SK-MEL-5 (cell line): ENCODE measurements at regions not wholly inside any gene's neighbourhood (a gene's known extent, or its start where the extent isn't known, plus 50 kb on each side); places are given as distances from the start of the nearest gene placed in this dataset.
"Not testable (repeated sequence)": the region's sequence is repeated elsewhere in the genome, so short reads cannot be mapped to it uniquely, and the experiment has no call there.

Experiments
- DNase-seq: peaks from one replicate; pipeline ENCODE4 v3.0.0-alpha.2; 2016; ENCODE audit warnings: low read depth, low spot score
- in situ Hi-C: cut with HindIII; loops from 2 replicates; pipeline ENCODE4 v1.10.0; 2016; ENCODE audit warnings: low sequenced_read_pairs, high pct_unique_total_duplicates, low pct_unique_long_range_greater_than_20kb

GRCh38 chr2:111275047-111275853 is 154.5 kb downstream of the BCL2L11 start:
- DNase-seq, in situ Hi-C loops: not testable (repeated sequence)

DNA sequence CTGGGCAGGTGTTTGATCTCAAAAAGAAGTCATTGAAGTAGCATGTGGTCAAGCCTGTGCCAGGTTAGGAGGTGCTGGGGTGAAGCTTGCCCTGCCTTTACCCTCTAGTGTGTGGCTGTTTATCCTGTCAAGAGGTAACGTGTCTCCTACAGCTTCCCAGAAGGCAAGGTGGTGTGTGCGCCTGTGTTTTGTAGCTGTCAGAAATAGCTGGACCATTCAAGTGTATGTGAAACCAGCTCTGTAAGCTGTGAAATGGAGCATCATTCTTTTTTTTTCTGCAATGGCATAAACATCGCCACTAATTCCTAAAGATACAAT is 155.1 kb downstream of the BCL2L11 start:
- DNase-seq, in situ Hi-C loops: not testable (repeated sequence)

GRCh38 chr2:111278133-111278532 is 157.4 kb downstream of the BCL2L11 start:
- DNase-seq, in situ Hi-C loops: not testable (repeated sequence)

- DNase-seq, in situ Hi-C loops: not testable (repeated sequence)
Observed at GRCh38 chr2:111280709-111281286, 160.1 kb downstream of the BCL2L11 start.

DNA sequence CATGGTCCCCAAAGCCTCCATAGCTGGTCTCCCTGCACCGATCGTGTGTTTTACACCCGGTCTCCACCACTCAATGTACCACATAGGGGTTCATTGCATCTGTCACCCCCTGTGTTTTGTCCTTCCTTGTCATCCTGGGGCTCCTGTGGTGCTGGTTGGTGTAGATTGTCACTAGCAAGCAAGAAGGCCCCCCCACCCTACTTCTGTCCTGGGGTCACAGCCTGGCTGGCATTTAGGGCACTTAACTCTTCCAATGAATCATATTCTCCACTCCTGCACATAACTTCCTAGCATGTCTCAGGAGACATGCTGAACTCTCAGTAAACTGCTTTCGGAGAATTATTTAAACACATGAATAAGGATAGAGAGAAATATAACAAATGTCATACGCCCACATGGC is 161.4 kb downstream of the BCL2L11 start:
- in situ Hi-C loops, DNase-seq: not testable (repeated sequence)

- in situ Hi-C loops, DNase-seq: not testable (repeated sequence)
Observed at GRCh38 chr2:111287646-111288568, 167.2 kb downstream of the BCL2L11 start.

DNA sequence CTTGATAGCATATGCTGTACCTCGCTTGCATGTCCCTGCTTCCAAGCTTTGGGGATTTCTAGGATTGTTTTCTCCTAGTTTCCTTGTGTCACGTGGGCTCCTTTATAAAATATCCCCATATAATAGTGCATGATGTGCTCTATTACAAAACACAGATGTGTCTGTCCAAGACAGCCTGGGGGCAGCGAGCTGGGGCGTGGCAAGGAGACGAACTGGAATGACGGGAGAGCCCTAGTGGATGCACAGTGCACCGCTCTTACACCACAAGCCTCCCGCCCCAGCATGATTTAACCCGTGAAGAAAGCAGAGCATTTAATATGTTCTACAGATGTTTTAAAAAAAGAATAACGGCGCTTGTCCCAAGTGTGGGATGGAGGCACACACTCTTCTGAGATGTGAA is 169.7 kb downstream of the BCL2L11 start:
- DNase-seq: peak; percentile 18
- in situ Hi-C loops: not testable (repeated sequence)

DNA sequence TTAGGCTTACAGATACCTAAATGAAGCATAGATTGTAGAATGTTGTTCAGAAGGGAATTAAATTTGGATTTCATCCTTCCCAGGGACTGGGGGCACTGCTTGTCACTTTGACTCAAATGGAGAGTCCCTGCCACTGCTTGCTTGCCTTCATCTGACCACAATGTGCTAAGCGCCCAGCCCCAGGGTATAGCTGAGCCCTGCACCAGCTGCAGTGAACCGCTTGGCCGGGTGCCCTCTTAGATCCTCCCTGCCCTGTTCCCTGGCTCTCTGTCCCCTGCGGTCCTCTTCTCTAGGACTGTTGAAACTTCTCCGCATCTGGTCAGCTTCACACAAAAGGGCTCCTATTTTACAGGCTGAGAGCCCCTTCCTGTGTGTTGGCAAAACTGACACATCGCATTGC is 170.9 kb downstream of the BCL2L11 start:
- in situ Hi-C loops, DNase-seq: not testable (repeated sequence)

DNA sequence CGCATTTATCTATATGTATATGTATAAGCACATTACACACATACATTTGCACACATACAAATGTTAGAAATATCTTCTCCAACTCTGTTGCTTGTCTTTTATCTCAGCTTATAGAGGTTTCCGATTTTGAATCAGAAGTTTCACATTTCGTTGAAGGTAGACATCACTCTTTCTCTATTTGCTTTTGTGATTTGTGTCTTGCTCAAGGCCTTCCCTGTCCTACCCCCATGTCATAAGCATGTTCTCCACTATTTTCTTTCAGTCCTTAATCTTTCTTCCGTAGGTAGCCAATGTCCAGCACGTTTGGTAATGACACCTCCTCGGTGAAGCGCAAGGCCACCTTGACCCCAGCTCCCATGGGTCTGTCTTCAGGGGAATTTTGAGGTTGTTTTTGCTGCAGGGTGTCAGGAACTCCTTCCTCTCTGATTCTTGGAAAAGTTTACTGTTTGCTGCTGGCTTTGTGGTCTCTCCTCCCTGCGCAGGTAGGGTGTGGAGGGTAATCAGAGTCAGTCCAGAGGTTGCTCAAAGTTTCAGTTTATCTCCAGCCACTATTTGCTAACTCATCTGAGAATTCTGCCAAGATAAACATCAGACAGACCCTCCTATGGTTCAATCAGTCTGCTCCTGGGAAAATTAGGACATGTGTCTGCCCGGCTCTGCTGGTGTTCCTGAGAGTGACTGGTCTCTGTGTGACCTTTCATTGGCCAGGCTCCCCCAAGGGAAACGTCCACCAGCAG is 171.7 kb downstream of the BCL2L11 start:
- in situ Hi-C loops, DNase-seq: not testable (repeated sequence)

DNA sequence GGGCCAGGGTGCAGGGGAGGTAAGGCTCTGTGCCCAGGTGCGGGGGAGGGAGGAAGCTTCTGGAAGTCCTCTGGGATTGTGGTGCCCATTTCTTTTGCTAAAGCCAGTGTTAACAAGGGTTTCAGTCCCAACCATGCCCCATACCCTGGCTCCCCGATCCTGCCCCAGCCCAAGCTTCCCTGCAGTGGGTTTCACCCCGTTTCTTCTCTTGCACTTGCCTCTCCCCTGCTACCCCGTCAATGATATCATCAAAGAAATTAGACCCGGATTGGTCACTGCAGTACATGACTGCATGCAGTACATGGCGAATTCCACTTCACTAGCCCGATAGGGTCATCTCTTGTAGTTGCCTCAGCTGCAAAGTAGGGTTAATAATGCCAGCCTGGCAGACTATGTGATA is 174.0 kb downstream of the BCL2L11 start:
- DNase-seq, in situ Hi-C loops: not testable (repeated sequence)

DNA sequence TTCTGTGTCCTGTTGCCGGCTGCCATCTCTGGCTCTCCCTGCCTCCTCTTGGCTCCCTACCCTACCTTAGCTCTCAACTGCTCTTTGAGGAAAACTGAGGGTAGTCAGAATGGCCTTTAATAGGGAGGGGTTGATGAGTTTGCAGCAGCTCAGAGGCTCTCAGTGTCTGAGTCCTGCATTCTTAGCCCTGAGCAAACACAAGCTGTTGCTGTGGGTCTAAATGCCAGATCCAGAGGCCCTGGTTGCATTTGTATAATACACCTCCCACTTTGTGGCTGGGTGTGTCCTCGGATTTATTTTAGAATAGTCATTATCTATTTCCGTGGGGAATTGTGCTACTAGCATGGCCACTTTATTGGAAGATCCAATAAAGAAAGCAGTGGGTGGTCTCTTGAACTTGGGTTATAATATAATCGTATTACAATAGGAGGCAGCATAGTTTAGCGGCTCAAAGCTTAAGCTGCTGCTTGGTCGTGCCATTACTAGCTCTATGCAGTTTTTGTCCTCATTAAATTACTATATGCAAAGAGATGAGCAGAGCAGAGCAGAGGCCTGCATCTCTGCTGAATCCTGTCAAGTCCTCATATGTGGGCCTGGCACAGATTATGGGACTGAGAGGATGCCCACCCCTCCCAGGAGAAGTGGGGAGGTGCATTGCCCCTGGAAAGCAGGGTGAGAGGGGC is 175.5 kb downstream of the BCL2L11 start:
- in situ Hi-C loops, DNase-seq: not testable (repeated sequence)

DNA sequence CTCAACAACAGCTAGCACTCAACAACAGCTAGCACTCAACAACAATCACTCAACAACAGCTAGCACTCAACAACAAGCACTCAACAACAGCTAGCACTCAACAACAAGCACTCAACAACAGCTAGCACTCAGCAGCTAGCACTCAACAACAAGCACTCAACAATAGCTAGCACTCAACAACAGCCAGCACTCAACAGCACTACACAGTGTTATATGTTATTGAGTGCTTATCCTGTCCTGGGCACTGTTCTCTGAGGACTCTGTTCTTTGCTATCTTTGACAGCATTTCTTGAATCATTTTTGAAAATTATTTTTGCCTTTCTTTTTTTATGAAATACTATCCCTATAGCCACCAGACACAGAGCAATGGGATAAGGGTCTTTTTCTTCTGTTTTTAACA is 176.4 kb downstream of the BCL2L11 start:
- in situ Hi-C loops, DNase-seq: not testable (repeated sequence)

GRCh38 chr2:111298927-111299326 is 178.2 kb downstream of the BCL2L11 start:
- DNase-seq, in situ Hi-C loops: not testable (repeated sequence)

GRCh38 chr2:111299635-111300034 is 178.9 kb downstream of the BCL2L11 start:
- in situ Hi-C loops, DNase-seq: not testable (repeated sequence)

DNA sequence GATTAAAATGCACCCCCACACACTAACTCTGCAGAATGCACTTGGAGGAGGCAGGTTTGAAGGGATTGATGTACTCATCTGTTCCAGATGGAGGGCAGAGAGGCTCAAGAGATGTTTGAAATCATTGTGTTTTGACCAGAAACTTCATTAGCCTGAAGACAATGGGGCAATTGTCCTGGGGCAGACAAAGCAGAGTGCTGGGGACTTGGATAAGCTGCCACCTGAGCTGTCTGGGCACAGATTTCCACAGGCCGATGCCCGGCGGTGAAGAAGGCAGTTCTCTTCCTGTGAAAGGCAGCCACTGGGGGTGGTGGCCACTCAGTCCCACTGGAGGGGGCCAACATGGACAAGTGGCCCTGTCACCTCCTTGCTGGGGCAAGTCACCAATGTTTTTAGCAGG is 181.0 kb downstream of the BCL2L11 start:
- in situ Hi-C loops, DNase-seq: not testable (repeated sequence)

- DNase-seq, in situ Hi-C loops: not testable (repeated sequence)
Observed at GRCh38 chr2:111302397-111303218, 181.9 kb downstream of the BCL2L11 start.
